GM12872 (cell line): ENCODE measurements at regions not wholly inside any gene's neighbourhood (a gene's known extent, or its start where the extent isn't known, plus 50 kb on each side); places are given as distances from the start of the nearest gene placed in this dataset.

Experiments used
- CTCF ChIP-seq: IDR thresholded peaks from 3 replicates; pipeline ENCODE4 v1.5.1; 2011; ENCODE audit warnings: low read depth, mild to moderate bottlenecking, low read length, moderate library complexity; ENCODE audit not compliant: insufficient read depth

GRCh38 chr1:199936441-199936840, 91.1 kb upstream of the NR5A2 start:
- TF ChIP-seq CTCF, result no peak

- TF ChIP-seq CTCF, result no peak
Observed at GRCh38 chr1:199937161-199937560, 90.3 kb upstream of the NR5A2 start.

- no peak for TF ChIP-seq CTCF
Observed at GRCh38 chr1:199937661-199938060, 89.8 kb upstream of the NR5A2 start.

GRCh38 chr1:199944986-199945385, 82.5 kb upstream of the NR5A2 start:
- no peak for TF ChIP-seq CTCF

GRCh38 chr1:199945591-199945990, 81.9 kb upstream of the NR5A2 start:
- TF ChIP-seq CTCF, result no peak

- TF ChIP-seq CTCF, result no peak
Observed at GRCh38 chr1:199946305-199947155, 81.0 kb upstream of the NR5A2 start.

GRCh38 chr1:199948587-199949280, 78.8 kb upstream of the NR5A2 start:
- no peak for TF ChIP-seq CTCF
